DMS 273 (cell line): ENCODE measurements at regions not wholly inside any gene's neighbourhood (a gene's known extent, or its start where the extent isn't known, plus 50 kb on each side); places are given as distances from the start of the nearest gene placed in this dataset.

Experiments
- DNase-seq: peaks from one replicate; lab custom pipeline; 2025; ENCODE audit not compliant: unreplicated experiment; lab: John Stamatoyannopoulos, UW

GRCh38 chr15:31486506-31486905 lies 159.9 kb downstream of the KLF13 start:
- DNase-seq: no peak

GRCh38 chr15:31486906-31487695 lies 160.5 kb downstream of the KLF13 start:
- DNase-seq: no peak

GRCh38 chr15:31487811-31488436 lies 161.3 kb downstream of the KLF13 start:
- DNase-seq: peak; percentile 3

- DNase-seq: peak; percentile 76
Measured at GRCh38 chr15:31488437-31489204, 162.0 kb downstream of the KLF13 start.

GRCh38 chr15:31489281-31489680 lies 162.6 kb downstream of the KLF13 start:
- no peak for DNase-seq

- DNase-seq: peak; percentile 70
Measured at GRCh38 chr15:31489801-31490646, 163.4 kb downstream of the KLF13 start.

- DNase-seq: no peak
Measured at GRCh38 chr15:31494786-31495185, 168.2 kb downstream of the KLF13 start.

GRCh38 chr15:31495281-31495680 lies 168.6 kb downstream of the KLF13 start:
- DNase-seq: no peak

GRCh38 chr15:31497838-31498237 lies 171.2 kb downstream of the KLF13 start:
- DNase-seq: no peak

GRCh38 chr15:31498329-31498728 lies 171.7 kb downstream of the KLF13 start:
- DNase-seq: no peak

GRCh38 chr15:31498756-31499155 lies 172.1 kb downstream of the KLF13 start:
- DNase-seq: no peak

- no peak for DNase-seq
Measured at GRCh38 chr15:31499236-31499952, 172.8 kb downstream of the KLF13 start.

- DNase-seq: no peak
Measured at GRCh38 chr15:31499953-31500765, 173.5 kb downstream of the KLF13 start.

GRCh38 chr15:31500766-31501449 lies 174.3 kb downstream of the KLF13 start:
- no peak for DNase-seq

GRCh38 chr15:31501536-31502157 lies 175.0 kb downstream of the KLF13 start:
- DNase-seq: no peak

GRCh38 chr15:31502541-31503229 lies 176.1 kb downstream of the KLF13 start:
- no peak for DNase-seq

GRCh38 chr15:31503256-31503655 lies 176.6 kb downstream of the KLF13 start:
- no peak for DNase-seq
